GM19023 (cell line): ENCODE measurements at regions not wholly inside any gene's neighbourhood (a gene's known extent, or its start where the extent isn't known, plus 50 kb on each side); places are given as distances from the start of the nearest gene placed in this dataset.
"Not testable (repeated sequence)": the region's sequence is repeated elsewhere in the genome, so short reads cannot be mapped to it uniquely, and the experiment has no call there.

Source experiments
- ATAC-seq: cut with Tn5 transposase; IDR thresholded peaks from one replicate; pipeline ENCODE4 v1.9.1; 2021; ENCODE audit warnings: mild to moderate bottlenecking, moderate library complexity; ENCODE audit not compliant: unreplicated experiment

DNA sequence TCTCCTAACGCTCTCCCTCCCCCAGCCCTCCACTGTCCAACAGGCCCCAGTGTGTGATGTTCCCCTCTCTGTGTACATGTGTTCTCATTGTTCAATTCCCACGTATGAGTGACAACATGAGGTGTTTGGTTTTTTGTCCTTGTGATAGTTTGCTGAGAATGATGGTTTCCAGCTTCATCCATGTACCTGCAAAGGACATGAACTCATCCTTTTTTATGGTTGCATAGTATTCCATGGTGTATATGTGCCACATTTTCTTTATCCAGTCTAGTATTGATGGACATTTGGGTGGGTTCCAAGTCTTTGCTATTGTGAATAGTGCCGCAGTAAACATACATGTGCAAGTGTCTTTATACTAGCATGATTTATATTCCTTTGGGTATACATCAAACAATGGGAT is 347.4 kb downstream of the MAGEE1 start:
- not testable (repeated sequence) for ATAC-seq

DNA sequence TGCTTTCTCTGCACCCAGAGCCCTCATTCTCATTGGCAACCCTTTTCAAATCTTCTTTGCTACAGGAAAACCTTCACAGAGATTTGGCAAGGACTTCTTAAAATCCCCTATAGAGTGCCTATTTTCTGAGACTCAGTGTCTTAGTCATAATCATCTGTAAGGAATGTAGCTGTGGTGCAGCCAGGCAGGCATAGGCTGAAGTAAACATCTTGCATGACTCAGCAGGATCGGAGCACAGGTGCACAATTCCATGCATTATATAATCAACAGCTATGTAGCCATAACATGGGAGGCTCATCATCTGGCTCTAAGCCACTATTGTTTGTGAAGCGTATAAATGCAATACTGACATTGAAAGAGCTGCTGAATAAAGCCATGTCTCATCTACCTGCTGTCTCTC is 368.8 kb downstream of the MAGEE1 start:
- ATAC-seq: no peak

DNA sequence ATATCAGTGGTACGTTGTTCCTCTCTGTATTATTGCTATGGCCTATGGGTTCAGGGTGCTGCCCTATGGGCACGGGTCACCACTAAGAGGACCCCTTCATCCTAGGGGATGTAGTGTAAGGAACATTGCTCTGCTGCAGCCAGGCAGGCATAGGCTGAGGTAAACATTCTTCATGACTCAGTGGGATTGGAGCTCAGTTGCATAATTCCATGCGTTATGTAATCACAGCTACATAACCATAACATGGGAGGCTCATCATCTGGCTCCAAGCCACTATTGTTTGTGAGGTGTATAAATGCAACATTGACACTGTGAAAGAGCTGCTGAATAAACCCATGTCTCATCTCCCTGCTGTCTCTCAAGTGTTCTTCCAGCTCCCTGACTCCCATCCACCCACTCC is 375.2 kb downstream of the MAGEE1 start:
- no peak for ATAC-seq

DNA sequence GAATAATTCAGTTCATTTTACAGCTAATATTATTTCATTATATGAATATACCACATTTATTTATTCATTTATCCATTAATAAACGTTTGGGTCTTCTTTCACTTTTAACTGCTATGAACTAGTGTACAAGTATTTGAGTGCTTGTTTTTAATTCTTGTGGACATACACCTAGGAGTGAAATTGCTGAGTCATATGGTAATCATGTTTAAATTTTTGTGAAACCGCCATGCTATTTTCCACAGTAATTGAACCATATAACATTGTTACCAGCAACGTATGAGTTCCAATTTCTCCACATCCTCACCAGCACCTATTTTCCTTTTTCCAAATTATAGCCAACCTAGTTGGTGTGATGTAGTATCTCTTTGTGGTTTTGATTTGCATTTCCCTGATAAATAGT is 388.2 kb downstream of the MAGEE1 start:
- no peak for ATAC-seq

DNA sequence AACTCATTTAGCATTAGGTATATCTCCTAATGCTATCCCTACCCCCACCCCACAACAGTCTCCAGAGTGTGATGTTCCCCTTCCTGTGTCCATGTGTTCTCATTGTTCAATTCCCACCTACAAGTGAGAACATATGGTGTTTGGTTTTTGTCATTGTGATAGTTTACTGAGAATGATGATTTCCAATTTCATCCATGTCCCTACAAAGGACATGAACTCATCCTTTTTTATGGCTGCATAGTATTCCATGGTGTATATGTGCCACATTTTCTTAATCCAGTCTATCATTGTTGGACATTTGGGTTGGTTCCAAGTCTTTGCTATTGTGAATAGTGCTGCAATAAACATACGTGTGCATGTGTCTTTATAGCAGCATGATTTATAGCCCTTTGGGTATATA is 389.8 kb downstream of the MAGEE1 start:
- not testable (repeated sequence) for ATAC-seq

DNA sequence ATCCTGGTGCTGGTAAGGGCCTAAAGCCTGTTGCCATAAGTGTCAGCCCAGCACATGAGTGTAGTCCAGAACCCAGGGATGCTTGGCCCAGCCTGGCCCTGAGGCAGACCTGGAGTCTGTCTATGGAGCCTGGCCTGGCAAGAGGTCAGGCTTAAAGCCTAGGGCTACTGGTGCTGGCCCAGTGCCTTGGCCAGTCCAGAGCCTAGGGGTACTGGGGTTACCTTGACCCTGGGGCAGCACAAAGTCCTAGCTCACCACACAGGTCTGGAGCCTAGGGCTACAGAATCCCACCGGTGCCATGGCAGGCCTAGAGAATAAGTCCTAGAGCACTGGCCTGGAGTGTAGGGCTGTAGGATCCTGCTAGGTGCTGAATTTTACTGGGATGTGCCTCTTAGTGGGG is 393.8 kb downstream of the MAGEE1 start:
- ATAC-seq: no peak

DNA sequence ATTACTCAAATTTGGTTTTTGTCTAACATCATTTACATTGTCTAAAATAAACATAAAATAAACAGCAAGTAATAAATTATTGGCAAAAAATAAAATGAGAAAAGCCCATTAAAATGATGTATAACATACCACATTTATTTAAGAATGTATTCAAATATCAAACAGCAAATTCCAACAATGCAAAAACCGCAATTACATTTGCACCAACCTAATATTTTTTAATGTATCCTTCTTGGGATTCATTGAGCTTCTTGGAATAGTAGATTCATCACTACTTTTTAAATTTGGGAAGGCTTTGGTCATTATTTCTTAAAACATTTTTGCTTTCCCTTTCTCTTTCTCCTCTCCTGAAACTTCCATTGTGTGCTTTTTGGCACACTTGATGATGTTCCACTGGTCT is 400.2 kb downstream of the MAGEE1 start:
- no peak for ATAC-seq

GRCh38 chrX:76840902-76841301 is 413.4 kb downstream of the MAGEE1 start:
- ATAC-seq: not testable (repeated sequence)

GRCh38 chrX:76850851-76851250 is 423.3 kb downstream of the MAGEE1 start:
- ATAC-seq: no peak

GRCh38 chrX:76862509-76862908 is 435.0 kb downstream of the MAGEE1 start:
- no peak for ATAC-seq

- ATAC-seq: no peak
Observed at GRCh38 chrX:76893930-76894329, 466.4 kb downstream of the MAGEE1 start.

DNA sequence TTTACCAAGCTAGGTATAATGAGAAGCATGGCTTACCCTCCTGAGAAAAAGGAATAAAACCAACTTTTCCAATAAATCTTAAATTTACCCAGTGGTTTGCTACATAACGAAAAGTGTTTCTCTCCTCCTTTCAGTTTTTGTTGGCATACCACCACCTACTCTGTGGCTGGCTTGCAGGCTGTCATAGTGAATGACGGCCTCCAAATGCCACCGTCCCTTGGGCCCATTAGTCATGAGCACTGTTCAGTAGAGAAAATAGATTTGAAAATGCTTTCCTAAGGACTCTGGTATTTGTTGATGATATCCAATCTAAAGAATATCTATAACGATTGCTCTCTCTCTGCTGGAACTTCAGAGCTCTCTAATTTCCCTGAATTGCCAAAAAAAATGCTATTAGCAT is 488.3 kb downstream of the MAGEE1 start:
- ATAC-seq: no peak

- no peak for ATAC-seq
Observed at GRCh38 chrX:76918033-76918432, 490.5 kb downstream of the MAGEE1 start.

- no peak for ATAC-seq
Observed at GRCh38 chrX:76919761-76920160, 492.3 kb downstream of the MAGEE1 start.

GRCh38 chrX:76920607-76921006 is 493.1 kb downstream of the MAGEE1 start:
- ATAC-seq: no peak

- no peak for ATAC-seq
Observed at GRCh38 chrX:76921176-76921575, 493.7 kb downstream of the MAGEE1 start.

DNA sequence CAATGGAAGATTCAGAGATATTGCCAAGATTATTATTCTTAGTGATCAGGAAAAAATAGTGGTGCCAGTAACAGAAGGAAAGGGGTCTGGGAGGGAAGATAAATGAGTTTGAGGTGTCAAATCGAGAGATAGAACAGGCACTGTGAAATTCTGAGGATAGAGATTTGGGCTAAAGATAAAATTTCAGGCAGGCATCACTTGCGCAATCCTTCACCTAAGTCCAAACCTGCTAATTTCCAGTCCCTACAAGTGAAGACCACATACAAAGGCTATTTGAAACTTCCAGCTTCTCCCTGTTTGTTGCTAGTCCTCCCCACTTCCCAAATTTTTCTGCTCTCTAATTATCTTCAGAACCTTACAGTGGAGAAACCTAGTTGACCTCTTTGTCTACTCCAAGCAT is 494.6 kb downstream of the MAGEE1 start:
- no peak for ATAC-seq

- not testable (repeated sequence) for ATAC-seq
Observed at GRCh38 chrX:76924616-76925015, 497.1 kb downstream of the MAGEE1 start.

GRCh38 chrX:76931518-76931917 is 504.0 kb downstream of the MAGEE1 start:
- ATAC-seq: no peak

- ATAC-seq: no peak
Observed at GRCh38 chrX:76957485-76957884, 489.7 kb upstream of the FGF16 start.

DNA sequence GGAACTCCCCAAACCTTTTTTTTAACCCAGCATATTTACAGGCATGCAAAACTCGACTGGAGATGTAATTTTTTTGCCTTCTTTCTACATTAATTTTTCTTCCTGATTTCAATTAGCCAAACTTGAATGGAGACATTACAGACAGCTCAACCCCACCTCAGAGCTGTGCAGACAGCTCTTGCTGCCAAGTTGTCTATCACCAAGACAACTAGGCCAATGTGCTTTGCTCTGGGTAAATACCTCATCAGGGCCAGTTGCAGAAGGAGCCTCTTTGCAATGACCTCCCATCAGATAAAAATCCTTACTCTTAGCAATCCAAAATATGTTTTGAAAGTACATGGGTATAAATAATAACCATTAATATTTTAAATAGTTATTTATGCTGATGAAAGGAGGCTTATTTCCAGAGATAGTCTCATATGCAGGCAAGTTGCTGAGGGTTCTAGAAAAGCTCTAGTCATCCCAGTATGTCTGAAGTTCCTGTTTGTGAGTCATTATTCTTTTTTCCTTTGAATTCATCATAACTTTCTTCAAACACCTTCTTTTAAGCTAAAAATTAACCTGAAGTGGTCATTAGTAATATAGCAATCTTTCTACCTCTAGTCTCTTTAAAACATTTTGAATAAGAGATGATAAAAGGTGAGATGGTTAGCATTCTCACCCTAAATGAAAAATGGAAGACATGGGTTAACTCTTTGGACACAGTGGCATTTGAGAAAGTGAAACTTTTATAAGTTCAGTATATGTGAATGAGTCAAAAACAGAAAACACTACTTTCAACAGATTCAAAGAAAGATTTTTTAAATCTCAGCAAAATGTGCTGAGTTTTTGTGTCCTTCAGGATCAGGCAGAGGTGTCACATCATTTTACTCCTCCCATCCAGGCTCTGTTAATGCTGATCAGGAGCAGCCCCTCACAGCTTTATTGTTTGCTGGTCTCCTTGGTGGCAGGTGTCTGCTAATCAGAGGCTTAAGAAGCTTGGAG is 475.5 kb upstream of the FGF16 start:
- ATAC-seq: peak; percentile 60

DNA sequence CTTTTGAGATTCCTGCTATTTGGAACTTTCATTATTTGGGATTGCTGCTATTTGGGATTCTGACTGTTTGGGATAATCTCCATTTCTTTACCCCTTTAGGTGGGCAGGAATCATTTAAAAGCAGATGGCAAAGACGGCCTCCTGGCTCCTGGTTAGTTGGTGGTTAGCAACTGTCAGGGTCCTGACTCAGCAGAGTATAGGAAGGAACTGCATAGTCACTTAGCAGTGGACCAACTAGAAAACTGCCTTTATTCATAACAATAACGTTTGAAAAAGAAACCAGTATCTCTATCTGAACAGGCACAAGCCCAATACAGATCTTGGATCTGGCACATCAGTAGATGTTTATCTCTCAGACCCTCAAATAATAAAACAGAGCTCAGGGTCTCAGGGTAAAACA is 469.7 kb upstream of the FGF16 start:
- no peak for ATAC-seq

- no peak for ATAC-seq
Observed at GRCh38 chrX:76987381-76987780, 459.8 kb upstream of the FGF16 start.
